GM12878 (cell line): ENCODE measurements at regions not wholly inside any gene's neighbourhood (a gene's known extent, or its start where the extent isn't known, plus 50 kb on each side); places are given as distances from the start of the nearest gene placed in this dataset.

Experiments used
- CTCF ChIP-seq, 3 experiments: IDR thresholded peaks in 2 of 3; conservative IDR thresholded peaks in 1 of 3; 2 replicates each; pipeline ENCODE4 v1.5.1; 2011; ENCODE audit warnings: low read depth in 3 of 3, low read length in 3 of 3, mild to moderate bottlenecking in 3 of 3, control low read depth in 2 of 3, moderate library complexity in 2 of 3, inconsistent platforms in 1 of 3, mixed read lengths in 1 of 3; ENCODE audit not compliant: control insufficient read depth in 2 of 3, insufficient read depth in 1 of 3; ENCODE audit errors: extremely low read depth in 1 of 3
- EGR1 ChIP-seq, 2 experiments: IDR thresholded peaks; 1 replicate in 1 of 2; 2 replicates in 1 of 2; pipeline ENCODE4 v1.6.1; 2011 to 2012; ENCODE audit warnings: low read depth in 2 of 2, low read length in 2 of 2, borderline replicate concordance in 1 of 2, mild to moderate bottlenecking in 1 of 2, moderate library complexity in 1 of 2
- EZH2 ChIP-seq: IDR thresholded peaks from 2 replicates; pipeline ENCODE4 v1.6.1; 2012; ENCODE audit warnings: low read depth, mild to moderate bottlenecking, control low read depth, inconsistent platforms, low read length, borderline replicate concordance; ENCODE audit not compliant: control insufficient read depth
- POLR2A ChIP-seq: IDR thresholded peaks from 2 replicates; pipeline ENCODE4 v1.6.1; 2011; ENCODE audit warnings: low read depth, mild to moderate bottlenecking, low read length
- POLR2AphosphoS2 ChIP-seq: IDR thresholded peaks from 2 replicates; pipeline ENCODE4 v1.6.1; 2011; ENCODE audit warnings: low read depth, mild to moderate bottlenecking, low read length, improper control_type of control experiment, moderate library complexity
- SMC3 ChIP-seq: IDR thresholded peaks from 2 replicates; pipeline ENCODE4 v1.6.1; 2011; ENCODE audit warnings: low read length, improper control_type of control experiment, borderline replicate concordance
- YY1 ChIP-seq: IDR thresholded peaks from 2 replicates; pipeline ENCODE4 v1.6.1; 2011; ENCODE audit warnings: low read depth, mild to moderate bottlenecking, low read length

- TF ChIP-seq YY1 (no peak), EGR1 (IDR thresholded peaks at IDR 0.05; ENCODE audit: borderline replicate concordance in 1 of 2, low read depth in 2 of 2, low read length in 2 of 2) (no peak), POLR2A (no peak), CTCF (IDR thresholded peaks at IDR 0.05 in 2 of 3, conservative IDR thresholded peaks at IDR 0.05 in 1 of 3; ENCODE audit: control insufficient read depth in 2 of 3, extremely low read depth in 1 of 3, insufficient read depth in 1 of 3, low read depth in 3 of 3, low read length in 3 of 3) (no peak), SMC3 (no peak), POLR2AphosphoS2 (no peak), EZH2 (no peak)
These were observed 353.8 kb upstream of the HAND2 start for GRCh38 chr4:173883821-173884220.
